ENCODE measurements at regions not wholly inside any gene's neighbourhood (a gene's known extent, or its start where the extent isn't known, plus 50 kb on each side); places are given as distances from the start of the nearest gene placed in this dataset.

DNA sequence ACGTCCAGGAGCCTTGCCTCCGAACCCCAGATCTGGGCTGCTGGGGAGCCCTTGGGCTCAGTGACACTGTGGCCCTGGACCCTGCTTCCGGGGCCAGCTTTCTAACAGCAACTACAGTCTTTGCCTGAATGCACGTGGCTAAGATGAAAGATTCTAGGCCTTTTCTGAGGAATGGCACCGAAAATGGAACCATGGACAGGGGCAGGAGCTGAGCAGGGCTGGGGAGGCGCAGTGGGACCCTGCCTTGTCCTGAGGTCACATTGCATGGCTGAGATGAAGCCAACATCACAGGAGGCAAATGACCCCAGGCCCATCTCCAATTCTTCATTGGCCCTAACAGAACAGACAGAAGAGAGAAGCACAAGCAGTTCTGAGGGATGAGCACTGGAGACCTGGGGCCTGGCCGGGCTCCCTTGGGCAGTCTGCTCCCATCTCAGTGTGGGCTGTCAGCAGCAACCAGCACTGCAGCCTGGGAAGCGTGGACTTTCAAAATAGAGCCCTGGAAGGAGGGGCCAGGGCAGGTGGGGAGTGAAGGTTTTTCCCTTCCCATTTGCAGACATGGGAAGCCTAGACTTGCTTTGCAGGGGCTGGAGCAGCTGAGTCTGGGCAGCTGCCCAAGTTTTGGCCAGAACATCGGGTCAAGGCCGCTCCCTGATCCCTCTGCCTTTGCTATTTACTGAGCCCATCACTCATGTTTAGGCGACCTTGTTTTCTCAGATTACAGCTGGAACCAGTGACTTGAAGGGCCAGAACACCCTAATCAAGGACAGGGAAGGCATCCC, 114.4 kb upstream of the TCERG1L start:
- DNase-seq, result no peak

DNA sequence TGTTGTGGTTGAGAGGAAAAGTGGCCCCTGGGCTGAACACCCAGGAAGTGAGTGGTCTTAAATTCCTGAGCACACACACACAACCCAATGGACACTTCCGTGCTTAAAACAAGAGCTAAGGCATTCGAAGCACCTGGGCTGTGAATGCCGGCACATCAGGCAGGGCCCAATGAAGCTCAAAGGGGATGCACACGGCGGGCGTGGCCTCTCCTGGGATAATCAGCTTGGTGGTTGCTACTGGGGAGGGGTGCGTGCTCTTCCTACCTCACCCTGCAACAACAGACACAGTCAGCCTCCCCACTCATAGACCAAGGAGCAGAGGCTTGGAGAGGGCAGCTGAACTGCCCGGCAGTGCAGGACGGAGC, 115.0 kb upstream of the TCERG1L start:
- no peak for DNase-seq

DNA sequence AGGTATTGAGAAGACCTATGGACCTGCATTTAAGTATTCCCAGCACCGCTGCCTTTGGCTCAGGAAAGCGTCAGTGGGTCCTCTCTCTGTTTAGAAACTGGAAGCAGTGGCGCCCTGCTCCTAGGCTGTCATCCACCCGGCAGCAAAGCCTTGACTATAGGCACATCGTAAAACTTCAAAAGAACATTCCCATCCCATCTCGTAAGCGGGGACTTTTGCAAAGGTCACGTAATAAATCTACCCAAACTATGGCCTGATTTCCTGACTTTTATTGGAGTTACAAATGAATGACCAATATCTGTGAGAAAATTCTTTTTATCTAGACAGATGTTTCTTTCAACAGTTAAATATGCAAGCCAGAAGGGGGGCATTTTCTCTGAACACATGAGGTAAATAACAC, 115.8 kb upstream of the TCERG1L start:
- no peak for DNase-seq

DNA sequence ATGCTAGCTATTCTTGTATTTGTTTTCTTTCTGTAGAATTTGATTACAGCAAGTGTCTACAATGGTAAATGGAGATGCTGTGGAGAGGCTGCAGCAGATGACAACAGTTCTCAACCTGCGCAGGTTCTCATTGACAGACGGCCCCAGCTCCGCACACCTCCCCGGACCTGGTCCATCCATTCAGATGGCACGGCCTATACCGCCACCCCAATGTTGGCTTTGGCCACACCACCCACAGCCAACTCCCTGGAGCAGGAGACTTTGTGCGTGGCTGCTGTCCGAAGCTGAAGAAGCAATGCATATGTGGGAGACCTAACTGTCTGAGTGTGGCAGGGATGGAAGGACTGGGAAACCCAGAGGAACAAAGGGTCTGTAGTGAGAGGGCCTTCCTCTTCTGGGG, 116.4 kb upstream of the TCERG1L start:
- DNase-seq, result no peak

DNA sequence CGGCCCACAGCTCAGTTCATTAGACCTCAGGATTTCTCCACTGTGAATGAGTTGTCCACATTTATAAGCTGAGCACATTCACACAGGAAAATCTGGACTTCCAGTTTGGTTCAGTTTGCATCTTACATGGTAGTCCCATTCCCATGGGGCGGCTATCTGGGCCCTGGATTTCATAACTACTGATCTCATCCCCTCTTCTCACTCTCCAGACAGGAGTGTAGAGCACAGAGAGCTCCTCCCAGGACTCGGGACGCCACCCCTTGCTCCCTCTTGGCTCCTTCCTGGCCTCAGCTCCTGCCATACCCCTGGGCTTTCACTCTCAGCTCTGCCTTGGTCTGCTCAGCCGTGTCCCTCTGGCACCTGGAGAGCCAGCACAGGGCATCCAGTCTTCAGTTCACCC, 117.6 kb upstream of the TCERG1L start:
- no peak for DNase-seq

DNA sequence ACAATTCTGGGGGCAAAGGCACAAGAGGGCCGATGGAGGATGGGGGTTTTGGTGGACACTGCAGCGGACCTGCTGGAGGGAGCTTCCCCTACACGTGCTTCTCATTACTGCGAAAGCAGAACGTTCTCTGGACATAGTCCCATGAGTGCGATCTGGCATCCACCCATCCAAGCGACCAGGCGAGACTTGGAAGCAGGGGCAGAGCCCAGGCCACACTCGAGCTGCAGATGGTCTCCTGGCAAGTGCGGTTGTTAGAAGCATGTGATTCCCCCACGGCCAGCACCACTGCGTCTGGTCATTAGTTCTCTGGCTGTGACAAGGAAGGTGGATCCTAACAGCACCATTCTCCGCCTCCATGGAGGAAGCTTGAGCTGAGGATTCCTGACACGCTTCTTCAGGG, 118.4 kb upstream of the TCERG1L start:
- DNase-seq, result no peak

DNA sequence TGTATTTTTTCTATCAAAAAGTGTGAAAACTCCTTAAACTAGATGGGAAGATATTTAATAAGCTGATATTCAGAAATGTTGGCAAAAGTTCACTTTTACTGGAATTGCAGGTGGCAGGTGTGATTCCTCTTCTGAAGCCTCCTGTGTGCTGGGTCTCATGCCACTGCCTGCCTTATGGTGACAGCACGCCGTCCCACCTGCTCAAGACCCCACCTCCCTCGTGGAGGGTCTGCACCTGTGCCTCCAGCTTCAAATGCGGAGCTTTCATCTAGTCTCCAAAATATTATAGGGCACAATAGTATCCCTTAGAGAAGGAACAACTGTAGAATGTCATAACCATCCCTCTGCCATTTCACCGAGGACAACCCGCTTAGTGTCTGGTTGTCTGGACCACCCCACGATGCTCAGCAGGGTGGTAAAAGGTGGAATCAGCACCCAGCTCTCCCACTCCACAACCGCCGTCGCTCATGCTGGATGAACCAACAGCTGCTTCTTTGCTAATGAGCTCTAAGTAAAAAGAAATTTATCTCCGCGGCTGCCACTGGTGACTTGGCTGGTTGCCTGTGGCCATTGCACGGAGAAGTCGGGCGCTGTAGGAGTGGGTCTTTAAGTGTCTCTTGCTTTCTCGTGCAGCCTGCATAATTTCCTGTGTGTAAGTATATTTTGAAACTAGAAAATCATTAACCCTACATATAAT, 119.3 kb upstream of the TCERG1L start:
- no peak for DNase-seq

DNA sequence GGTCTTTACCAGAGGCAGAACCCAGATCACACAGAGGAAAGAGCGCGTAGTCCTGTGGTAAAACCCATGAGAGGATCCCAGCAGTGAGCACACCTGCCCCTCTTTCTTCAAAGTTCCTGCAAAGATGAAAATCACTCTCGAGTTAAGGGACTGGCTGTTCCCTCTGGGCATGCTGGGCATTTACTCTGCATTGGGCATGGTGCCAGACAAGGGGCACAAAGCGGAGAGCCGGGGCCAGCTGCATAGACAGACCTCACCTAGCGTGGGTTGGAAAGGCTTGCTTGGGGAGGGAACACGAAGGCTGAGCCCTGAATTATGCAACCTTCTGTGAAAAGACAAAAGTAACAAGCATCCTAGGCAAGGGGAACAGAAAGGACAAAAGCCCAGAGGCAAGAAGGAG, 120.0 kb upstream of the TCERG1L start:
- peak; percentile 71 for DNase-seq

DNA sequence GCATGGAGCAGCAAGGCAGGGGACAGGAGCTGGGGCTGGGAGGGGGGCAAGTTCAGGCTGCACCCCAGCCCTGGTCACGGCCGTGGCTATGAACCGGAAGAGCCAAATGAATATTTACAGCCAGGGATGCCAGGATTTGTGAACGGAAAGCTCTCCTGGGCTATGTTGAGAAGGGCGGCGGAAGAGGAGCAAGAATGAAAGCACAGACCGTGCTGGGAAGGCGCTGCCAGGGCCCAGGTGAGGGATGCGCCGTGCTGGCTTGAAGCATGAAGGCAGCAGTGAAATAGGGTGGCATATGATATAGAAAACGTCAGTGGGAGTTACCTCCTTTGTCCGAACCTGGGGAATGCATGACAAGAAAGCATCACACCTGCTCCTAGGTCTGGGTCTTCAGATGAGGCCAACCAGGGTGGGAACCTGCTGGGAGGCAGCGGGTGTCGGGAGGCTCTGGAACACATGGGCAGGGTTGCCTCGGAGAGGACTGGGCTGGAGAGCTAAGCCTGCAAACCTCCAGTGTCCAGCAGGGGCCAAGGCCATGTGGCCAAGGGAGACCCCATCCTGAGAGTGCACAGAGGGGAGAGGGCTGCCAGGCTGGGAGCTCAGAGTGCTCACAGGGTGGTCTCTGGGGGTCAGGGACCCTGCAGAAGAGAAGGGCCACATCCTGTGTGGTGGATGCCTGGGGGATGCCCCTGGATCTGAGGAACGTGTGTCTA, 120.6 kb upstream of the TCERG1L start:
- no peak for DNase-seq

DNA sequence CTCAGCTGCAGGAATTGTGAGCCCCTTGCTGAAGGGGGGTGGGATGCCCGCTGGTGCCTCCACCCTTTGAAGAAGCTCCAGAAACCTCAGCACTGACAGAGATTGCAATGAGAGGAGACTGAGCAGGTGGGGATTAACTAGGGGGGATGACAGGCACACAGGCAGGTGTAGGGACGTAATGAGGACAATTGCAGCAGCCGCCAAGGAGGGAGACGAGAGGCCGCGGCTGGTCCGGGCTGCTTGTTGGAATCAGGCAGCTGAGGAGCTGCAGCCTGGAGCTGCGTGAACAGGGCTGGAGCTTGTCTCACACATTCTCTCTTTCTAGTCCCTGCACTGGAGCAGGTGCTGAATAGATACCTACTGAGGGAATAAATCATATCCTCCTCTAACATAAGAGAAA, 122.0 kb upstream of the TCERG1L start:
- DNase-seq, result no peak

DNA sequence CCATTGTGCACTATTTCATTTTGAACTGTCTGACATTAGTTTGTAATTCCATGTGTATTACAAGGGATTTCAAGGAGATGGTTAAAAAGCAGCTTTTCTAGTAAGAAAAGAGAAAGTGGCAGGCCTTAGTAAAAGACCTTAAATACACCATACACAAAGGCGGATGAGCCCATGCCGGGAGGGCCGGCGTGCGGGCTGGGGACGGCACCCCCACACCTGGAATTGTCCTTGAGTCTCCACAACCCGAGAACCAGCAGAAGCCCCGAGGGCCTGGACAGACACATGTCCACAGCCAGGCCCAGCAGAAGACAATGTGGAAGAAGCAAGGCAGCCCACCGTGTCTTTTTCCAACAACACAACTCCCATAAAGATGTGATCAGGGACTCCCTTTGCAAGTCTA, 123.7 kb upstream of the TCERG1L start:
- no peak for DNase-seq

DNA sequence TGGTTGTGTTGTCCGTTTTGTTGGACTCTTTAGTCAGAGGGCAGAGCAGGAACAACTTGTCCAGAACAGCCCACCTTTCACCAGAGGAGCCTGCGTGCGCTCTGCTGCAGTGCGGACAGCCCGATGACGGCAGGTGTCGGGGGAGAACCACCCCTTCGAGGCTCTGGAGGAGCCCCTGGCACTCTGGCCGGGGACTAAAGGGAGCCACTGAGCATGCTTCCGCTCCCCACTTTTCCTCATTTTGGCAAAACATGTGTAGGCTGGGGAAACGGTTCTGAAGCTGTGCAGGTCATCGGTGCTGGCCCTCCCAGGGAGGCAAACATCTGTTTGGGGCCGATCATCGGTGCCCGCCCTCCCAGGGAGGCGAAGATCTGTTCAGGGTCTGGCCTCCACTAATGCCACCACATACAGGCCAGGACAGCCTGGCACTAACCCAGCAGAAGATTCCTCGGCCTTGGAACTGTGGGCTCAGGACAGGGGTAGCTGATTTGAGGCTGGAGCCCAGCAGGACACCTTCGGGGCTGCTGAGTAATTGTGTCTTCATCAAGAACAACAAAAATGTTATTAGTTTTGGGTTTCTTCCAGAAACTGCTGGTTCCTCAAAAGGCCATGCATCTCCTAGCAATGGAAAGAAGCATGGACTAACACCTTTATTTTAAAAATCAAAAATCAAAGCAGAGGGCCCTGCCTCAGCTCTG, 124.4 kb upstream of the TCERG1L start:
- DNase-seq, result no peak

DNA sequence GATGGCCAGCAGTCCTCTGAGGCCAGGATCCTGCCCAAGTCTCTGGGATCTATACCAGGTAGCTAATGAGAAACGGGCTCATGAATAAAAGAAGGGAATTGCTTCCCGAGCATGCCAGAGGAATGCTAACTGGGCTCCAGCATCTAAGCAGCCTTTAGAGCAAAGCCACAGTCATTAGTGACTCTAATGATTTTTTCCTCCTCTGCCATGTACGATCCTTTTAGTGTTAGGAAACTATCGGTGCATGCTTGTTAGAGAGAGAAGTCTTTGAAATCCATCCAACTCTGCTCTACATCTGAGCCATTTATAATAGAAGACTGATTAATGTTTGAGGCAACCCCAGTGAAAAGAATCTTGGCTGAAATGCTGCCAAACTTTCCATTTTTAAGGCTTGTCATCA, 124.9 kb upstream of the TCERG1L start:
- no peak for DNase-seq

DNA sequence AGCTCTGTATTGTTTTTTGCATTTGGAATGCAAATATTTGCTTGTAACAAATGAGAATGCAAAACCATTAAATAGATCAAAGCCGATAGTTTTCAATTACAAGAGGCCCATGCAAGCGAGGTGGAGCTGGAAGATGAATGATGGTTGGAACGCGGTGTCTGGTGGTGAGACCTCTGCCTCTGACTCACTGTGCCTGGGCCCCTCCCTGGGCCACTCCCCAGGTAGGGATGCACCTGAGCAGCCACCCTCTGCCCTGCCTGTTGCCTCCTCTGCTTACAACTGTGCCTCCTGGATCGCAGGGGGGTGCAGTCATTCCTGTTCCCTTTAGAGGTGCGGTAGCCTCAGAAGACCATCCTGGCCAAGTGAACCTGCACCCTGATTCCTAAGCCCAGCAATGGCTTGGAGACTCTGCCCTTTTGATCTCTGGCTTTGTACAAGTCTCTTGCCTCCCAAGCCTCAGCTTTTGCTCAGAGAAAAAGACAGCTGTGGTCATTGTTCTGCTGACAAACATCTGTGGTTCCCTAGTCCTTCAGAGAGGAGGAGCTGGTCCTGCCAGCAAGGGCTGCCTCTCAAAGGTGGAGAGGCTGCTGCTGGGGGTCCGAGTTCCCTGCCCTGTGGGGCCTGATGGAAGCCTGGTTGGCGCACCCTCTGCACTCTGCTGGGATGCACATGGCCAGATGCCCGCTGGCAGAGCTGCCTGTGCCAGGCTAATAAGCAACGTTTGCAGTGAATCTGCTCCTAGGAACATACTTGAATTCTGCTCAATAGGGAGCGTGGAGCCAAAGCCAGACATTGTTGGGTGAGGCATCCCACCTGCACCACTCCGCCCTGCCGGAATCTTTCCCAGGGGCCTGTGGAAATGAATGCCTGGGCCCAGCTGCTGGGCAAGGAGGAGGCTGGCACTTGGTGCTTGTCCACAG, 126.3 kb upstream of the TCERG1L start:
- DNase-seq, result peak; percentile 34

DNA sequence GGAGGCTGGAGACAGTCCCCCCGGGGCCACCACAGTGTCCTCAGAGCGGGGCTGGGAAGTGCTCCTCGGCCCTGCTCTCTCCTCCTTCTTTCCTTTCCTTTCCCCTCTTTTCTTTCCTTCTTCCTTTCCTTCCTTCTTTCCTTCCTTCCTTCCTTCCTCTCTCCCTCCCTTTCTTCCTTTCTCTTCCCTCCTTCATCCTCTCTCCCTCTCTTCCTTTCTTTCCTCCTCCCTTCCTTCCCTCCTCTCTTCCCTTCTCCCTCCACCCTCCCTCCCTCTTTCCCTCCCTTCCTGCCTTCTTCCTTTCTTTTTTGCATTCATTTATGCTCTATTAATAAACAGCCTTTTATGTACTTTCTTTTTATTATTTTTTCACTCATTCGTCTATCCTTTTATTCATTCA, 127.1 kb upstream of the TCERG1L start:
- DNase-seq, result no peak

DNA sequence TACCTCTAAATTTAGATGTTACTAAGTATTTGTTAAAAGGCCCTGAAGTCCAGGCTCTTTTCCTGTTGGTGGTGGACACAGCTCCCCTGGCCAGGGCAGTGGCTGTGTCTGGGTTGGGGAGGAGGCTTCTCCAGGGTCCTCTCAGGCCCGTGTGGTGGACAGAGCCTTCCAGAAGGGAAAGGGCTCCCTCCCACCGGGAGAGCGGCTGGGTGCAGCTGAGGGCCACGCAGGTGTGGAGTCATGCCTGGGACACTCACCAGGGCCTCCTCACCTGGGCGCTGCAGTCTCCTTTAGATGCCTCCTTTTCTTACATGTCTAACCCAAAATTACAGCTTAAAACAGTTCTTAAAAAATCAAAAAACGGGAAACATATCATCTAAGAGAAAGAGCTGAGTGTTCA, 128.2 kb upstream of the TCERG1L start:
- DNase-seq, result no peak

DNA sequence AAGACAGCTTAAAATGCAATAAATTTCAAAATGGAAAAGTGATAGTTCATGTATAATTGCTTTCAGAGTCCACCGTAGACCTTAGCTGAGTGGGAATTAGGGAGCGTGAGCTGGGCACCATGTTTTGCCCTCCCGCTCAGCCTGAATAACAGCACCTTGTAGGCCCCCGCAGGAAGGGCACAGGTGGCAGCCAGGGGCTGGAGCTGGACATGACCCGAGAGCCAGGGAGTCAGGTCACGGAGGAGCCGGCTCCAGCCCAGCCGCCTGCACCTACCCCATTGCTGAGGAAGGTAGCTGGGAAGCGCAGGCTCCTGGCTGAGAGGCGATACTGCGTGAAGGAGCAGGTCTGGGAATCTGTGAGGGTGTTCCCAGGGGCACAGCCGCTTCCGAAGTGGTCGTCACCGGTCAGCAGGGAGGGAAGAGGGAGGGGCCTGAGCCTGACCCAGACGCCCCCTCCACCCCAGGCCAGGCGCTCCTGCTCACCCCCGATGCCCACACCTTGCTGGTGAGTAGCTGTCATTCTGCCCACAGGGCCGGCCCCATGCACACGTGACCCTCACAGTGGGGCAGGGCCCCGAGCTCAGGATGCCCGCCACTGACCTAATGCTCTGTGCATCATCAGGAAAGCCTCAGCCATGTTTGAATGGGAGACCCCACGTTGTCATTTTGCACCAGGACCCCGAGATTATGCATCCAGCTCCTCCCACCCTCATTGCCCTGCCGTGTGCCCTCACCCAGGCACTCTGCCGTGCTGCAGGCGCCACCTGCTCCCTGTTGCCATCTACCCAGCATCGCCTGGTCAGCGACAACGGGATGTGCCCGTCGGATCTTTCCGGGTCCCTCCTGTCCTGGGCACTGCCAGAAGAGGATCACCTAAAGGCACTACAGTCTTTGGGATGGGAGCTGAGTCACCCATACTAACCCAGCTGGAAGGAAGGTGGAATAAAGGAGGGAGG, 129.2 kb upstream of the TCERG1L start:
- no peak for DNase-seq

DNA sequence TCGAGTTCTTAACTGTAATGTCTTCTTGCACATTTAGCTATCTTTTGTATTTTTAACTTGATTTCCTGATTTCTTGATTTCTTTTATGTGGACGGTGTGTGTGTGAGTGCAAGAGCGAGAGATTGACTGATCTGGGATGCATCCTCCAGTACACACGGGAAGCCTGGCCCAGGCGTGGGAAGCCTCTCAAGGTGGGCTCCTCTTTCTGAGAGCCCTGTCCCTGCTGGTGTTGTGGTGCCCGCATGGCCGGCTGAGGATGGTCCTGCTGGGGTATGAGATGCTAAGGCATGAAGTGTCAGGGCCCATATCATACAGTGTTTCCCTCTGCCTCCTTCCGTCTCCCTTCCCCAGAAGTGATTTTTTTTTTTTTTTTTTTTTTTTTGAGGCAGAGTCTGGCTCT, 130.8 kb upstream of the TCERG1L start:
- DNase-seq, result no peak

DNA sequence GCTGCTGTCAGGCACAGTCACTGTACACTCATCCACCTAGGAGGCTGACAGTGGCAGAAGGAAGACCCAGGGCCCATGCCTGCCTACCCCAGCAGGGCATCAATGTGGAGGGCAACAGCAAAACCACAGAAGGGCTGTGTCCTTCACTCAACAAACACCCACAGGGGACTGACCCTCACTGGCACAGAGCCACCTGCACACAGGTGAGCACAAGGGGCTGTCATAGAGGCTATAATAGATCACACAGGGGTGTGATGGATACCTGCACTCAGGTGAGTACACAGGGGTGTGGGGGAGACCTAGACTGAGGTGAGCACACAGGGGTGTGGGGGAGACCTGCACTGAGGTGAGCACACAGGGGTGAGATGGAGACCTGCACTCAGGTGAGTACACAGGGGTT, 132.8 kb upstream of the TCERG1L start:
- DNase-seq, result no peak

DNA sequence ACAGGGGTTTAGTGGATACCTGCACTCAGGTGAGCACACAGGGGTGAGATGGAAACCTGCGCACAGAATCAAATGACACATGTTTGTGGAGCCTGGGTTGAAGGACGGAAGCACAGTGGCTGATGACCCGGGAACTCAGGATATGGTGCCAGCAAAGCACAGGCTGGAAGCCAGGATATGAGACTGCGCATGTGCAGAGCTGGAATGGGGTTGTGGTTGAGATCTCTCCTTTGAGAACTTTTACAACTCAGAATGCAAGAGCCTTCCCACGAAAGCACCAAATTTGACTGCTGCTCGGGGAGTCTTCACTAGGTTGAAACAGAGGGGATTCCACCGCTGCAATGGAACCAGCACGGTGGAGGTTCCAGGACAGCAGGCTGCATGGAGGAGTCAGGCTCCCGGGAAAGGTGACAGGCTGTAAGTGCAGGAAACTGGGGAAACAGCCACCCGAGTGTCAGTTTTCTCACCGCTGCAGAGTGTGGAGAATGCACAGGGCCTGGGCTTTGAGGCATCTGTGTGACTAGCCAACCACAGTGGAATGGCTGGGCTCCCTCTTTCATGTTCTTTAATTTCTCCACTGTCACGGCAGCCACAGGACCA, 133.4 kb upstream of the TCERG1L start:
- no peak for DNase-seq

DNA sequence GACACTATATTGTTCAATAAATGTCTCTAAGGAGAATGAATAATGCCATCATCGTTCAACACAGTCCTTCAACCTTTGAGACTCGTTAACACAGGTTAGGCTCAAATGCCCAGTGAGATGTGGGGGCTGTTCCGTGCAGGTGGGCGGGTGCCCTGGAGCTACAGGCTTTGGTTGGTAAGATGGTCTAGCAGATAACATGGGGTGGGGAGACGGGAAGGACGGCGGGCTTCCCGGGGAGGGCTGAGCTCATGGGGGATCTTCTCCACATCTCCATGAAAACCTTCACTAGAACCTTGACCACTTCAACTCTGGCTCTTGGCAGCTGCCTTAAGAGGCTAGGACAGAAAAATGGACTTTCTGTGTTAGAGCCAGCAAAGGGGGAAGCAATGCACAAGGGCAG, 134.1 kb upstream of the TCERG1L start:
- no peak for DNase-seq
